HUES48 (cell line): ENCODE measurements at regions not wholly inside any gene's neighbourhood (a gene's known extent, or its start where the extent isn't known, plus 50 kb on each side); places are given as distances from the start of the nearest gene placed in this dataset.

Experiments
- H3K27ac ChIP-seq: one replicate; pipeline ENCODE4 v1.7.0; 2013; ENCODE audit warnings: low read depth, low read length, inconsistent platforms
- H3K27me3 ChIP-seq: 2 replicates; pipeline ENCODE4 v1.6.1; 2013; ENCODE audit warnings: mild to moderate bottlenecking, low read length; ENCODE audit not compliant: control insufficient read depth, insufficient read depth
- H3K36me3 ChIP-seq: 2 replicates; pipeline ENCODE4 v1.6.1; 2013; ENCODE audit warnings: low read length; ENCODE audit not compliant: control insufficient read depth, insufficient read depth
- H3K4me1 ChIP-seq: 2 replicates; pipeline ENCODE4 v1.6.1; 2013; ENCODE audit warnings: mild to moderate bottlenecking, low read length; ENCODE audit not compliant: control insufficient read depth, insufficient read depth
- H3K4me3 ChIP-seq: 2 replicates; pipeline ENCODE4 v1.5.1; 2013; ENCODE audit warnings: mild to moderate bottlenecking, low read depth, low read length
- H3K9ac ChIP-seq: 2 replicates; pipeline ENCODE4 v1.6.1; 2013; ENCODE audit warnings: mild to moderate bottlenecking, low read depth, low read length, moderate library complexity
- H3K9me3 ChIP-seq: 2 replicates; pipeline ENCODE4 v1.6.1; 2013; ENCODE audit warnings: low read length; ENCODE audit not compliant: control insufficient read depth, insufficient read depth

DNA sequence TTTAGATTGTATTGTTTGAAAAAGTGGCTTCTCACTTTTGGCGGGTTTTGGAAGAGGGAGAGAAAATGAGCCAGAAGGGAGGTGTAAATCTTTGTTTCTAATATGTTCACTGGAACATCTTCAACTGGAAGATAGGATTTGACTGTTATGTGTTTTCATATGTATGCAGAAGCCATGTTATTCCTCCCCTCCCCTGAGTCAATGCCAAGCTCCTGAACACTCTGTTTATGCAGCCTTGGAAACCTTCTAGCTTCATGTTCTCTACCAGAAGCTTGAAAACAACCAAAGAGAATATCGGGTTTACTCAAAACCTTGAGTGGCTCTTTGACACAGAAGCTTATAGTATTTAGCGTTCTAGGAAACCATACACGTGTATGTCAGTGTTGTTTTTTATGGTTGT is 279.1 kb downstream of the PRL start:
- no peaks in the 10 kb centered on the region for H3K9me3 ChIP-seq
- H3K4me3 ChIP-seq: no peak overlapping the region
- H3K9ac ChIP-seq: no peak overlapping the region
- H3K27me3 ChIP-seq: no peaks in the 10 kb centered on the region
- H3K27ac ChIP-seq: no peak overlapping the region
- H3K36me3 ChIP-seq: peaks cover 22% of the 10 kb centered on the region
- peaks cover 11% of the 10 kb centered on the region; the same call in 1 of the 2 replicates for H3K4me1 ChIP-seq

DNA sequence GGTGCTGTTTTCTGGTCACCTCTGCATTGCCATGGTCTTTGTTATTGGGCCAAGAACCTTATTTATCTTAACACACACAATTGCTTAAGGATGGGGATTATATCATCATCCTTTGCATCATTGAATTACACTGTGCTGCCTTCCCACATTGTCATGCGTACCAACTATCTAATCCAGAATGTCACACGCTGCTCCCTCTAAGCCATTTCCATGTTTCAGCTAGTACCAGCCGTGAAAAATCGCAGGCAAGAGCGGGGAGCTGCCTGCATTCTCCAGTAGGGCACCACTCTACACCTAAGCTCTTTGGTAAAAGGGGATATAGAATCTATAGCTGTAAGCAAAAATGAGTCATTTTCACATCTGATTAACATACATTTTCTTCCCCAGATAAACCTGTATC is 277.0 kb downstream of the PRL start:
- peaks cover 23% of the 10 kb centered on the region for H3K36me3 ChIP-seq
- no peaks in the 10 kb centered on the region for H3K9me3 ChIP-seq
- peaks cover 16% of the 10 kb centered on the region for H3K4me1 ChIP-seq
- no peaks in the 10 kb centered on the region for H3K27me3 ChIP-seq
- H3K9ac ChIP-seq: no peak overlapping the region
- no peak overlapping the region for H3K27ac ChIP-seq
- H3K4me3 ChIP-seq: no peak overlapping the region

GRCh38 chr6:22020299-22021003 is 276.4 kb downstream of the PRL start:
- Histone ChIP-seq H3K9ac (no peak overlapping the region), H3K4me3 (no peak overlapping the region), H3K36me3 (peaks cover 23% of the 10 kb centered on the region), H3K27ac (no peak overlapping the region), H3K27me3 (no peaks in the 10 kb centered on the region), H3K9me3 (no peaks in the 10 kb centered on the region), H3K4me1 (peaks cover 21% of the 10 kb centered on the region)

- no peaks in the 10 kb centered on the region for H3K27me3 ChIP-seq
- H3K9me3 ChIP-seq: no peaks in the 10 kb centered on the region
- H3K4me3 ChIP-seq: no peak overlapping the region
- H3K9ac ChIP-seq: no peak overlapping the region
- no peak overlapping the region for H3K27ac ChIP-seq
- peaks cover 36% of the 10 kb centered on the region for H3K4me1 ChIP-seq
- H3K36me3 ChIP-seq: peaks cover 23% of the 10 kb centered on the region
These were observed 274.9 kb downstream of the PRL start for GRCh38 chr6:22021966-22022365.

GRCh38 chr6:22023937-22024336 is 272.9 kb downstream of the PRL start:
- H3K9ac ChIP-seq: no peak overlapping the region

GRCh38 chr6:22024973-22025467 is 271.8 kb downstream of the PRL start:
- Histone ChIP-seq H3K9ac (peak overlapping the region; percentile 60; the same call in 1 of the 2 replicates), H3K27me3 (no peaks in the 10 kb centered on the region), H3K4me1 (peaks cover 32% of the 10 kb centered on the region), H3K4me3 (no peak overlapping the region), H3K9me3 (no peaks in the 10 kb centered on the region), H3K27ac (peak overlapping the region; percentile 98), H3K36me3 (peaks cover 27% of the 10 kb centered on the region)

More at GRCh38 chr6:22023937-22024336, 272.9 kb downstream of the PRL start:
- Histone ChIP-seq H3K27me3 (no peaks in the 10 kb centered on the region), H3K36me3 (peaks cover 27% of the 10 kb centered on the region), H3K4me1 (peaks cover 39% of the 10 kb centered on the region), H3K9me3 (no peaks in the 10 kb centered on the region), H3K27ac (peak overlapping the region; percentile 98), H3K4me3 (no peak overlapping the region)

DNA sequence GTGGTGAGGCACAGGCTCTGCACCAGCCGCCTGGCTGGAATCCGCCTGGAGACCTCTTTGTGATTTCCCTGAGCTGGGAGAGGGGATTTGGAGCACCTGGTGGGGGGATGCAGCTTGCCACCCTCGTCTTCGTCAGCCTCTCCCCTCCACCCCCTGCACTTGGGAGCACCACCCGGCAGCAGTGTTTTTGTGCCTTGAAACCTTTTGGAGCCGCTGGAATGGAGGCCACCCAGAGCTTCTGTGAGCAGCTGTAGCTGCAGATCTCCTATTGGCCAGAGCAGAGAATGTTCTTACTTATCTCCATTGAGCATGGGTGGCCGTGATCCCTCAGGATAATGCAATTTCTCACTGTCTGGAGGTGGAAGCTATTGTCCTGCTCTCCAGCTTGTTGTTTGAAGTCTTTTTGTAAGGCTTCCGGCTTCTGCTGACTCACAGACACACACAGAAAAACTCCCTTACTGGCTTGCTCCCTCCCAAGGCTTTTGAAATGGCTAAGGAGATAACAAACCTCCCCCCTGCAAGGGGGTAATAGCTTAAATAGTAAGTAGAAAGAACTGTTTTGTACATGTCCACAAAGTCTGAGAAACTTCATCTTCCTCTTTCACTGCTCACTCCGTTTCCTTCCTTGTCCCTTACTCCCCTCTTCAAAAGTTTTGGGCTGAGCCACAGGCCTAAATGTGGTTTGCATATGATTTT is 271.2 kb downstream of the PRL start:
- peaks cover 32% of the 10 kb centered on the region for H3K4me1 ChIP-seq
- peak overlapping the region; percentile 98 for H3K27ac ChIP-seq
- H3K36me3 ChIP-seq: peaks cover 26% of the 10 kb centered on the region
- H3K9ac ChIP-seq: peak overlapping the region; percentile 60; the same call in 1 of the 2 replicates
- no peaks in the 10 kb centered on the region for H3K9me3 ChIP-seq
- H3K4me3 ChIP-seq: peak overlapping the region; percentile 20; the same call in 1 of the 2 replicates
- H3K27me3 ChIP-seq: no peaks in the 10 kb centered on the region

GRCh38 chr6:22026164-22026678 is 270.6 kb downstream of the PRL start:
- peaks cover 32% of the 10 kb centered on the region for H3K4me1 ChIP-seq
- peak overlapping the region; percentile 20; the same call in 1 of the 2 replicates for H3K4me3 ChIP-seq
- H3K9ac ChIP-seq: peak overlapping the region; percentile 60; the same call in 1 of the 2 replicates
- H3K36me3 ChIP-seq: peaks cover 20% of the 10 kb centered on the region
- H3K27me3 ChIP-seq: no peaks in the 10 kb centered on the region
- H3K9me3 ChIP-seq: no peaks in the 10 kb centered on the region
- H3K27ac ChIP-seq: peak overlapping the region; percentile 98

- Histone ChIP-seq H3K9ac (no peak overlapping the region), H3K36me3 (peaks cover 11% of the 10 kb centered on the region; the same call in 1 of the 2 replicates), H3K27ac (peak overlapping the region; percentile 98), H3K4me1 (peaks cover 32% of the 10 kb centered on the region), H3K9me3 (no peaks in the 10 kb centered on the region), H3K27me3 (no peaks in the 10 kb centered on the region), H3K4me3 (no peak overlapping the region)
These were observed 269.7 kb downstream of the PRL start for GRCh38 chr6:22027040-22027725.

- H3K4me1 ChIP-seq: peaks cover 31% of the 10 kb centered on the region
- H3K4me3 ChIP-seq: no peak overlapping the region
- no peaks in the 10 kb centered on the region for H3K27me3 ChIP-seq
- peaks cover 4% of the 10 kb centered on the region; the same call in 1 of the 2 replicates for H3K36me3 ChIP-seq
- H3K9me3 ChIP-seq: no peaks in the 10 kb centered on the region
- H3K27ac ChIP-seq: no peak overlapping the region
- no peak overlapping the region for H3K9ac ChIP-seq
These were observed 268.3 kb downstream of the PRL start for GRCh38 chr6:22028403-22029090.
